Activated CD4-positive, alpha-beta memory T cell treated with anti-CD3 and anti-CD28 coated beads, Interleukin-2, amount 10 ng/mL, durations not matched to agents 7 days and 5 days (primary cell): ENCODE measurements at regions not wholly inside any gene's neighbourhood (a gene's known extent, or its start where the extent isn't known, plus 50 kb on each side); places are given as distances from the start of the nearest gene placed in this dataset.

Experiments used
- CTCF ChIA-PET: fragments of 350-600 bp; sonication (Branson Sonifier 250); formaldehyde crosslinking; loops from one replicate; lab custom pipeline; 2021; ENCODE audit warnings: antibody characterized with exemption, inconsistent platforms; lab: Charles Lee
- POLR2A ChIA-PET: fragments of 350-600 bp; sonication (Branson Sonifier 250); formaldehyde crosslinking; loops from one replicate; lab custom pipeline; 2021; ENCODE audit warnings: antibody characterized with exemption; lab: Charles Lee
- DNase-seq: peaks from one replicate; pipeline ENCODE4 v3.0.0-alpha.2; 2020
- H3K27ac Mint-ChIP-seq: one replicate; pipeline ENCODE4 v1.8.0; 2021; ENCODE audit warnings: mild to moderate bottlenecking, mixed read lengths
- H3K27me3 Mint-ChIP-seq: one replicate; pipeline ENCODE4 v1.8.0; 2021; ENCODE audit warnings: mixed read lengths
- H3K36me3 Mint-ChIP-seq: one replicate; pipeline ENCODE4 v1.8.0; 2021; ENCODE audit warnings: low read depth, mixed read lengths
- H3K4me1 Mint-ChIP-seq: one replicate; pipeline ENCODE4 v1.8.0; 2021; ENCODE audit warnings: mixed read lengths
- H3K4me3 Mint-ChIP-seq: one replicate; pipeline ENCODE4 v1.8.0; 2021; ENCODE audit warnings: mild to moderate bottlenecking, mixed read lengths
- H3K9me3 Mint-ChIP-seq: one replicate; pipeline ENCODE4 v1.8.0; 2021; ENCODE audit warnings: mixed read lengths

DNA sequence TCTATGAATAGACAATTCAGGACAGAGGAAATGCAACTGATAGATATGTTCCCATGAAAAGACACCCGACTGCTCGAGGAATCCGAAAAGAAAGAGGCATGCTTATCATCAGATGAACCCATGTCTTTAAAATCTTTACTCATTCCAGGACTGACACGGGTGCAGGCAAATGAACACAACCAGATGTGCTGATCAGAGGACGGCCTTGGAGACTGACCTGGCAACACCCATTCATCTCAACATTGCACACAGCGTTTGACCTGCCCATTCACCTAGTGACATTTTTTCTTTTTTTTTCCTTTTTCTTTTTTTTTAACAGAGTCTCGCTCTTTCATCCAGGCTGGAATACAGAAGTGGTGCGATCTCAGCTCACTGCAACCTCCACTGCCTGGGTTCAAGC lies 377.5 kb downstream of the EIPR1 start:
- Mint-ChIP-seq H3K4me1 (no peaks in the 10 kb centered on the region), H3K9me3 (no peaks in the 10 kb centered on the region), H3K27me3 (peaks cover 4% of the 10 kb centered on the region), H3K27ac (no peak overlapping the region), H3K36me3 (no peaks in the 10 kb centered on the region), H3K4me3 (no peak overlapping the region)
- DNase-seq = no peak
- POLR2A ChIA-PET = no interaction called here
- CTCF ChIA-PET = no interaction called here

DNA sequence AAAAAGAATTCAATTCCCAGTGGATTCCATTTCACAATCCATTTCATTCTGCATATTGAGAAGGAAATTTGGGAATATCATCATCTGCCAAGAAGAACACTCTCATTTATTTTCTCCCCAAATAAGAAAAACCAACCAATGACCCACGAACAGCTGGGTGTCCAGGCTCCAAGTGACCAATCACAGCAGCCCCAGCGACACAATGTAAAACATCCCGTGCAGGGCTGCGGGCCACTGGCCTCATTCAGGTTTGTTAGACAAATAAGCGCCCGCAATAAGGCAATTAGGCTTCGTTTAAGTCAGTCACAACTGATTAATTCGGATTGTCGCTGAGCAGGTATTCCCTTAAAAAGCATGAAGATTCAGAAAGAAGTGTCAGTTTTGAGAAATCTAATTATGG lies 378.6 kb downstream of the EIPR1 start:
- Mint-ChIP-seq H3K4me3 (no peak overlapping the region), H3K9me3 (no peaks in the 10 kb centered on the region), H3K27me3 (peaks cover 4% of the 10 kb centered on the region), H3K27ac (no peak overlapping the region), H3K36me3 (no peaks in the 10 kb centered on the region), H3K4me1 (no peaks in the 10 kb centered on the region)
- DNase-seq = no peak
- POLR2A ChIA-PET = no interaction called here
- CTCF ChIA-PET = no interaction called here

DNA sequence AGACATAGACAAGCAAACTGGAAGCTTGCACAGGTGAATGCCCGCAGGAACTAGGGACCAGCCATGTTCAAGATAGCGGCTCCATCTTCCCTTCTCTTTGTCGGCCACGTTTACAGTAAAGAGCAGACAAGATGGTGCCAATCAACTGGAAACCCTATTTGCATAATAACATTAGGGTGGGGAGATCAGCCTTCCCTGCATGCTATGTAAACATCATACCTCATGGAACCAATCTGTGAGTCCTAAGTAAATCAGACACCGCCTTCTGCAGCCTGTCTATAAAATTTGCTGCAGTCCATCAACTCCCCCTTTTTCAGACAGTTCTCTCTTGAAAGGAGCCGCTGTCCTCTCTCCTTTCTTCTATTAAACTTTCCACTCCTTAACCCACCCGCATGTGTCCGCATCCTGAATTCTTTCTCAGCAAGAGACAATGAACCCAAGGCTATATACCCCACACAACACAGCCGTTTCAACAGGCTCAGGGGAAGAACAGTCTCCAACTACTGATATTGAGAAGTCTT lies 384.4 kb downstream of the EIPR1 start:
- Mint-ChIP-seq H3K4me1 (no peaks in the 10 kb centered on the region), H3K27ac (no peak overlapping the region), H3K27me3 (no peaks in the 10 kb centered on the region), H3K9me3 (no peaks in the 10 kb centered on the region), H3K36me3 (no peaks in the 10 kb centered on the region), H3K4me3 (no peak overlapping the region)
- ChIA-PET CTCF (no interaction called here), POLR2A (no interaction called here)
- DNase-seq = no peak

DNA sequence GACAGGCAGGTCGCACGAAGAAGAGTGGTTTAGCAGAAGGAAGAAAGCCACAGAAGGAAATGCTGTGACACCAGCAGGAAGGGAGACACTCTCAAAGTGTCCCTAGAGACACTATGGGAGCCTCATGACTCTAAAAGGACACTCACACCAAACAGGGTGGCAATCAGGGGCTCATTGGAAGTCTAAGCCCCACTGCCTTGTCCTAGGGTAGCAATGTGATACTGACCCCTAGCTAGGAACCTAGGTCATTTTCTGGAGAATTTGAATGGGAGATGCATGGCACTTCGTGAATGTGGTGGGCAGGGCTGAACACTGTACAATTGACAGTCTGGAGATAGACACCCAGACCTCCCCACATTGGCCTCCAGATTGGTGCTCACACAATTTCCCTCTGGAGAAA lies 385.0 kb downstream of the EIPR1 start:
- no peak for DNase-seq
- H3K27me3 Mint-ChIP-seq = no peaks in the 10 kb centered on the region
- no peaks in the 10 kb centered on the region for H3K9me3 Mint-ChIP-seq
- CTCF ChIA-PET = no interaction called here
- no peaks in the 10 kb centered on the region for H3K4me1 Mint-ChIP-seq
- POLR2A ChIA-PET = no interaction called here
- no peaks in the 10 kb centered on the region for H3K36me3 Mint-ChIP-seq
- no peak overlapping the region for H3K27ac Mint-ChIP-seq
- no peak overlapping the region for H3K4me3 Mint-ChIP-seq

DNA sequence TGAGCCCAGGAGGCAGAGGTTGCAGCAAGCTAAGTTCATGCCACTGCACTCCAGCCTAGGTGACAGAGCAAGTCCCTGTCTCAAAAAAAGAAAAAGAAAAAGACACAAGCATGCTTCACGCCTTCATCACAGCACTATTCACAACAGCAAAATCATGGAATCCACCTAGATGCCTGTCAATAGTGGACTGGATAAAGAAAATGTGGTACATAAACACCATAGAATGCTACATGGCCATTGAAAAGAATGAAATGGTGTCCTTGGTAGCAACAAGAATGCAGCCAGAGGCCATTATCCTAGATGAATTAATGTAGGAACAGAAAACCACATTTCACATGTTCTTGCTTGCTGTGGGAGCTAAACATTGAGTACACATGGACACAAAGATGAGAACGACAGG lies 392.6 kb downstream of the EIPR1 start:
- no peaks in the 10 kb centered on the region for H3K36me3 Mint-ChIP-seq
- H3K27me3 Mint-ChIP-seq = no peaks in the 10 kb centered on the region
- CTCF ChIA-PET = no interaction called here
- H3K4me3 Mint-ChIP-seq = no peak overlapping the region
- H3K9me3 Mint-ChIP-seq = no peaks in the 10 kb centered on the region
- no peaks in the 10 kb centered on the region for H3K4me1 Mint-ChIP-seq
- DNase-seq = no peak
- no peak overlapping the region for H3K27ac Mint-ChIP-seq
- POLR2A ChIA-PET = no interaction called here

DNA sequence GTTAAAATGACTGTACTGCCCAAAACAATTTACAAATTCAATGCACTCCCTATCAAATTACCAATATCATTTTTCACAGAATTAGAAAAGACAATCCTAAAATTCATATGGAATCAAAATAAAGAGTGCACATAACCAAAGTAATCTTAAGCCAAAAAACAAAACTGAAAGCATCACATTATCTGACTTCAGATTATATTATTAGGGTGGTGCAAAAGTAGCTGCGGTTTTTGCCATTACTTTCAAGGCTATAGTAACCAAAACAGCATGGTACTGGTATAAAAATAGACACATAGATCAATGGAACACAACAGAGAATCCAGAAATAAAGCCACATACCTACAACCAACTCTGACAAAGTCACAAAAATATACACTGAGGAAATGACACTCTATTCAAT lies 396.6 kb downstream of the EIPR1 start:
- Mint-ChIP-seq H3K36me3 (no peaks in the 10 kb centered on the region), H3K9me3 (no peaks in the 10 kb centered on the region), H3K27ac (no peak overlapping the region), H3K4me1 (no peaks in the 10 kb centered on the region), H3K4me3 (no peak overlapping the region), H3K27me3 (no peaks in the 10 kb centered on the region)
- ChIA-PET CTCF (no interaction called here), POLR2A (no interaction called here)
- no peak for DNase-seq

DNA sequence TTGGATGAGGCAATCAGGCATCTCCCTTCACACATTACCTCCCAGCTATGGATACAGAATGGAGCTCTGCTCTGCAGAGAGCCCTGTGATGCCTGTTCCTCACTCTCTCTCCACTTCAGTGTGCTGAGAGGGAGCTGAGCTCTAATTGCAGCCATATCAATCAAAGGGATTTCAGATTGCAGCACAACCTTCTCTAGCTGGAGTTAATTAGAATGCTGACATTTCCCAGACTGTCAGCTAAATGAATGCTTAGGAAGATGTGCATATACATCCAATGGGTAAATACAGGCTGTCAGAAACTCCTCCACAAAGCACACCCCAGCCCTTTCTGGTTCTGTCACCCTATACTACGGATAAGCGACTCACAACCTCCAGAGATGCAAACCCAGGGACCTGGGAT lies 402.6 kb downstream of the EIPR1 start:
- H3K9me3 Mint-ChIP-seq = no peaks in the 10 kb centered on the region
- ChIA-PET CTCF (no interaction called here), POLR2A (no interaction called here)
- no peak overlapping the region for H3K4me3 Mint-ChIP-seq
- no peaks in the 10 kb centered on the region for H3K4me1 Mint-ChIP-seq
- no peaks in the 10 kb centered on the region for H3K27me3 Mint-ChIP-seq
- DNase-seq = no peak
- H3K27ac Mint-ChIP-seq = no peak overlapping the region
- H3K36me3 Mint-ChIP-seq = no peaks in the 10 kb centered on the region

DNA sequence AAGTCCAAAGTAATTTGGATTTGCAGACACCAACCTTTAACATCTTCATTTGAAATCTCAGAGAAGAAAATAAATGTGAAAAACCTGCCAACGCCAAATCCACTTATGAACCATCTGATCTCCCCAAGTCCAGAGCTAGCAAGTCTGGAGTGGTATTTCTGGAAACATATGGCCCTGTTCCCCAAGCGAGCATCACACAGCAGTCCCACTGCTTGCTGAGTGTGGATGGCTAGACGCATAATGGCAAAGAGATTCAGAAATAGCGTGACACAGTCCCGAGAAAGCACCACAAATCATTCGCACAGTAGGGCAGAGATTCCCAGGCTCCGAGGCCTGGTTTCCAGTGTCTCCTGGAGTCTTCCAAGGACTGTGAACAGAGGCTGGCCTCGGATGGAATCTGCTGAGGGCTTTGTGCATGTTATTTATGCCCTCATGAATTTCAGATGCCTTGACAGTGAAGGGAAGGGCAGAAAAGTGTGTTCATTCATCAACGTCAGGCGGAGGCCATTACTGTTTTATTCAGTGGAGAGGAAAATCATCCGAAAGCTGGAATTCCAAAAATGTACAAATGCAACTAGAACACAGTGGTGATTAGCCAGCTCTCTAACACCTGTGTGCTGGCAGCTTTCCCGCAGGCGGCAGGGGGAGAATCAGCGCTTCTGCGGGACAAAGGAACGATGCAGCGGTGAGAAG lies 417.0 kb downstream of the EIPR1 start:
- Mint-ChIP-seq H3K4me3 (no peak overlapping the region), H3K27me3 (no peaks in the 10 kb centered on the region), H3K27ac (no peak overlapping the region), H3K36me3 (no peaks in the 10 kb centered on the region), H3K4me1 (no peaks in the 10 kb centered on the region), H3K9me3 (no peaks in the 10 kb centered on the region)
- ChIA-PET CTCF (no interaction called here), POLR2A (no interaction called here)
- no peak for DNase-seq

DNA sequence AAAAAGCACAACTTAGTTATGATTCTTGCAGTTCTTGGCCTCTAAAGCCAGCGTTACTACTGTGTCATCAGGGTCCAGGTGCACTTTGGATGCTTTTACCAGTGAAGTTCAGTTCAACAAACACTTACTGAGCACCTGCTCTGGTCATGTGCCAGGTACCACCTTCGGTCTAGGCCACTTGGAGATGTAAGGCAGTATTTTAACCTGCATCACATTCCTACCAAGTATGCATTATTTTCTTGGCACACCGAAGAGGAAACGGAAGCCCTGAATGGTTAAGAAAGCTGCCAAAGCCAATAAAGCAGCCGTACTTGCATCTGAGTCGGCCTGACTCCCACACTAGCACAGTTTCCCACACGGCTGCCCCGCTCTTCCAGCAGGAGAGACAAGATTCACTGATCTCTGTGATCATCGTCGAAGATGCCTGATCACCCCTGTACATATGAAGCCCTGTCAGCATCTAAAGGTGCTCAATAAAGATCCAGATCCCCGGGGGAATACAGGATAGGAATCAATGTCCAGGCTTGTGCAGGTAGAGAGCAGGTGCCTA lies 427.1 kb downstream of the EIPR1 start:
- no peaks in the 10 kb centered on the region for H3K9me3 Mint-ChIP-seq
- H3K27ac Mint-ChIP-seq = no peak overlapping the region
- no peaks in the 10 kb centered on the region for H3K4me1 Mint-ChIP-seq
- CTCF ChIA-PET = no interaction called here
- no peaks in the 10 kb centered on the region for H3K27me3 Mint-ChIP-seq
- H3K36me3 Mint-ChIP-seq = no peaks in the 10 kb centered on the region
- no peak for DNase-seq
- no peak overlapping the region for H3K4me3 Mint-ChIP-seq
- POLR2A ChIA-PET = no interaction called here

DNA sequence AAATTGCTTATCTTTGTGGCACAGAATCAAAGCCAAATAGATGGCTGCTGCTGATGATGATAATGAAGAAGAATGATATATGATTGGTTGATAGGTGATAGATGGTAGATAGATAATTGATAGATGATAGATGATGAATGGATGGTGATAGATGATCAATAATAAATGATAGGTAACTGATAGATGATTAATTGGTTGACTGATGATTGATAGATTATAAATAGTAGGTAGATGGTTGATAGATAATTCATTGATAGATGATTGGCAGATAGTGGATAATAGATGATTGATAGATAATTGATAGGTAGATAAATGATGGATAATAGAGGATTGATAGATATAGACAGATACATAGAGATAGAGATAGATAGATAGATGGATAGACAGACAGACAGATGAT lies 430.2 kb downstream of the EIPR1 start:
- Mint-ChIP-seq H3K4me3 (no peak overlapping the region), H3K36me3 (no peaks in the 10 kb centered on the region), H3K9me3 (peaks cover 3% of the 10 kb centered on the region), H3K27me3 (no peaks in the 10 kb centered on the region), H3K4me1 (no peaks in the 10 kb centered on the region), H3K27ac (no peak overlapping the region)
- ChIA-PET POLR2A (no interaction called here), CTCF (no interaction called here)
- DNase-seq = no peak

DNA sequence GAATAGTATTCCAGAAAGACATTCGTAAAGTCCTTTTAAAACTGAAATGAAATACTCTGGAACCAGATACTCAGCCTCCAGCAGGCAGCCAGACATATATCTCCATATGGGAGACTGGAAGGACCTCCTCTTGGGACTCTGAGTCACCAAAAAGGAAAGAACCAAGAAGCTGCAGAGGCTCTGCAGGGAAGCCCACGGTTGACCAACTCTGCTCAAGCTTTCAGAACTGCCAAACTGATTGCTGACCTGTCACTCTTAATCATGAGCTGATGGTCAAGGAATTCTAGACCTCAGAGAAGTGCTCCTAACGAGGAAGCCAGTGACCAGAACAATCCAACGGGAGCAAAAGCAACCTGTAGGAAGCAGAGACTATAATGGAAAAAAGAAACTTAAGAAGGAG lies 434.7 kb downstream of the EIPR1 start:
- Mint-ChIP-seq H3K27me3 (no peaks in the 10 kb centered on the region), H3K4me1 (no peaks in the 10 kb centered on the region), H3K9me3 (peaks cover 6% of the 10 kb centered on the region), H3K36me3 (no peaks in the 10 kb centered on the region), H3K27ac (no peak overlapping the region), H3K4me3 (no peak overlapping the region)
- ChIA-PET CTCF (interaction anchor here (0.7 kb wide), 1 partner anchor 8 kb away, joined by 3 read pairs; no protein-coding TSS in a partner anchor), POLR2A (no interaction called here)
- DNase-seq = no peak

DNA sequence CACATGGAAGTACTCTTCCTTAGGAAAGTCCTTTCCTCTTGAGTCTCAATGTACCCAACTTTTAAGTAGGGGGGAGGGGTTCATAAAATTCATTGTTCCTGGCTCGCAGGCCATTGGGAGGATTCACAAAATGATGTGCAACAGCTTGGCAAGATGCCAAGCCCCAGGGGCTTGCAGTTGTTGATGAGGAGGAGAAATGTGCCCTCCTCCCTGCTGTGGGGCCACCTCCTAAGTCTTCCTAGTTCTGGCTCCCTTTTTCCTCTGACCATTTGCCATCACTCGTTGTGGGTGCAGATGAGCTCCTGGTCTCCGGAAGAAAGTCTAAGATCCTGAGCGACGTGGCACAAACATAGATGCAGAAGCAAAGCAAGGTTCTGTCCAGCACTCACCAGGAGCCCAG lies 435.4 kb downstream of the EIPR1 start:
- peaks cover 9% of the 10 kb centered on the region for H3K9me3 Mint-ChIP-seq
- no peaks in the 10 kb centered on the region for H3K27me3 Mint-ChIP-seq
- DNase-seq = no peak

DNA sequence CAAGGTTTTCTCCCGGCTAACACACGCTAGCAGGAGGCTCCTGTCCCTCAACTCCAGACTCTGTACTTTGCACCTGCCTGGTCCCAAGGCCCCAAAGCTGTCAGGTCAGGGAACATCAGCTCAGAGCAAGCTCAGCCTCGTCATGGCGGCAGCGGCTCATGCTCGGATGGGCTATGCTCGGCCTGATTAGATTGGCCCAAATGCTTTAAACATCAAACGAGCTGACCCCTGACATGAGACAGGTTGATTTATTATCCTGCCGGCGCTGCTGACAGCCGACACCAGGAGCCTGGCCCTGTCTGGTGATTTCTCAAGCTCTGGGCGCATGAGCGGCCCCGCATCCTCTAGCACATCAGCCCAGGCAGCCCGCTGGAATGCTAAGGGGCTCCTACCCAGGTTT lies 436.4 kb downstream of the EIPR1 start:
- no peaks in the 10 kb centered on the region for H3K36me3 Mint-ChIP-seq
- ChIA-PET CTCF (no interaction called here), POLR2A (no interaction called here)
- no peaks in the 10 kb centered on the region for H3K4me1 Mint-ChIP-seq
- H3K27ac Mint-ChIP-seq = no peak overlapping the region
- no peak for DNase-seq
- H3K4me3 Mint-ChIP-seq = no peak overlapping the region
- H3K27me3 Mint-ChIP-seq = no peaks in the 10 kb centered on the region
- H3K9me3 Mint-ChIP-seq = peaks cover 15% of the 10 kb centered on the region

More for the DNA sequence above, 435.4 kb downstream of the EIPR1 start:
- Mint-ChIP-seq H3K36me3 (no peaks in the 10 kb centered on the region), H3K4me1 (no peaks in the 10 kb centered on the region), H3K27ac (no peak overlapping the region), H3K4me3 (no peak overlapping the region)
- ChIA-PET POLR2A (no interaction called here), CTCF (no interaction called here)

DNA sequence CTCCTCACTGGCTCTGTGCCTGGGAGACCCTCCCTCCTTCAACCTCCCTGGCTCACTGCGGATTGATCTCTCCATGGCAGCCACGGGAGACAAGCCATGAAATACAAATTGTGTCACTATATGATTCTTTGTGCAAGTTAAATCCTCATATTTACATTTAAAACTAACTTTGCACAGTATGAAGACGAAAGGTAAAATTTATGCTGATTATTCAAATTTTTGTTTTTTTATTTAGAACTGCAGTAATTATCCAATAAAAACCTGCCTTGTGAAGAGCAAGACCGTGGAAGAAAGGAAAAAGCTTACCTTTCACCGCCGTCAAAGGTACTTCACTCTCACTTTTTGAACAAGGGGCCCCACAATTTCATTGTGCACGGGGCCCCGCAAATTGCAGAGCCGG lies 436.9 kb downstream of the EIPR1 start:
- no peak for DNase-seq
- no peak overlapping the region for H3K4me3 Mint-ChIP-seq
- H3K27me3 Mint-ChIP-seq = no peaks in the 10 kb centered on the region
- H3K36me3 Mint-ChIP-seq = no peaks in the 10 kb centered on the region
- H3K27ac Mint-ChIP-seq = no peak overlapping the region
- ChIA-PET POLR2A (no interaction called here), CTCF (no interaction called here)
- no peaks in the 10 kb centered on the region for H3K4me1 Mint-ChIP-seq
- H3K9me3 Mint-ChIP-seq = peaks cover 15% of the 10 kb centered on the region
